Amniotic stem cell (primary cell): ENCODE measurements at regions not wholly inside any gene's neighbourhood (a gene's known extent, or its start where the extent isn't known, plus 50 kb on each side); places are given as distances from the start of the nearest gene placed in this dataset.
A peak's percentile ranks its signal among the peaks of the same experiment; 100 is the strongest.
"Not testable (repeated sequence)": the region's sequence is repeated elsewhere in the genome, so short reads cannot be mapped to it uniquely, and the experiment has no call there.

Experiments
- DNase-seq: peaks from one replicate; lab custom pipeline; 2025; lab: John Stamatoyannopoulos, UW

- DNase-seq = no peak
These were observed 137.9 kb upstream of the FAM241A start for GRCh38 chr4:112007391-112007790.

- no peak for DNase-seq
These were observed 129.3 kb upstream of the FAM241A start for GRCh38 chr4:112015960-112016359.

GRCh38 chr4:112023402-112023950, 121.8 kb upstream of the FAM241A start:
- no peak for DNase-seq

GRCh38 chr4:112026058-112026457, 119.2 kb upstream of the FAM241A start:
- no peak for DNase-seq

- no peak for DNase-seq
These were observed 115.5 kb upstream of the FAM241A start for GRCh38 chr4:112029771-112030171.

- peak; percentile 48 for DNase-seq
These were observed 113.4 kb upstream of the FAM241A start for GRCh38 chr4:112031712-112032328.

GRCh38 chr4:112036886-112037285, 108.4 kb upstream of the FAM241A start:
- DNase-seq = no peak

GRCh38 chr4:112038861-112039260, 106.4 kb upstream of the FAM241A start:
- no peak for DNase-seq

- DNase-seq = not testable (repeated sequence)
These were observed 96.1 kb upstream of the FAM241A start for GRCh38 chr4:112049119-112049518.

GRCh38 chr4:112053825-112054350, 91.4 kb upstream of the FAM241A start:
- DNase-seq = no peak

- no peak for DNase-seq
These were observed 90.2 kb upstream of the FAM241A start for GRCh38 chr4:112055100-112055499.

- no peak for DNase-seq
These were observed 87.8 kb upstream of the FAM241A start for GRCh38 chr4:112057470-112057869.

- DNase-seq = no peak
These were observed 86.8 kb upstream of the FAM241A start for GRCh38 chr4:112058433-112058832.

GRCh38 chr4:112060212-112060611, 85.0 kb upstream of the FAM241A start:
- DNase-seq = no peak

- DNase-seq = no peak
These were observed 83.9 kb upstream of the FAM241A start for GRCh38 chr4:112061207-112061817.

- DNase-seq = no peak
These were observed 82.0 kb upstream of the FAM241A start for GRCh38 chr4:112063260-112063659.

GRCh38 chr4:112069110-112069509, 76.1 kb upstream of the FAM241A start:
- DNase-seq = no peak

GRCh38 chr4:112073181-112073580, 72.1 kb upstream of the FAM241A start:
- DNase-seq = no peak

- DNase-seq = peak; percentile 17
These were observed 70.0 kb upstream of the FAM241A start for GRCh38 chr4:112075129-112075753.

- DNase-seq = no peak
These were observed 69.3 kb upstream of the FAM241A start for GRCh38 chr4:112075906-112076305.

- no peak for DNase-seq
These were observed 68.2 kb upstream of the FAM241A start for GRCh38 chr4:112076919-112077608.

GRCh38 chr4:112077743-112078142, 67.5 kb upstream of the FAM241A start:
- DNase-seq = no peak
